ENCODE measurements at regions not wholly inside any gene's neighbourhood (a gene's known extent, or its start where the extent isn't known, plus 50 kb on each side); places are given as distances from the start of the nearest gene placed in this dataset.

DNA sequence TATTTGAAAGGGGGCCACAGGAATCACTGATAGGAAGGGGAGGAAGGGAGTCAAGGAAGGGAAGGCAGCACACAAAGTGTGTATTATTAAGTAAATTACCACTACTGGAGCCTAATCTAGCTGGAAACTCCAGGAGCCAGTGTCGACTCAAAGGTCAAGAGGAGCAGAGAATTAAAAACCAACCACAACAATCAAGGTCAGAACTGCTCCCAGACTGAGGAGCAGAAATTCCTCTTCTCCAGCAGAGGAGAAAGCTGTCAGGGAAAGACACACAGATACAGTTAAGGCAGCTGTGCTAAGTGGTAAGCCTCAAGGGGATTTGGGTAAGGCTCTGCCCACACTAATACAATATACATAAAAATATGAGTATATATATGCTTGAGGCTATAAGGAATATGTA is 87.5 kb upstream of the PTPN13 start:
- TF ChIP-seq, protein P1, sequence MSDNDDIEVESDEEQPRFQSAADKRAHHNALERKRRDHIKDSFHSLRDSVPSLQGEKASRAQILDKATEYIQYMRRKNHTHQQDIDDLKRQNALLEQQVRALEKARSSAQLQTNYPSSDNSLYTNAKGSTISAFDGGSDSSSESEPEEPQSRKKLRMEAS (IDR thresholded peaks at IDR 0.05; ENCODE audit: low read depth): no peak
- no peak for TF ChIP-seq RCOR1 (IDR thresholded peaks at IDR 0.05; ENCODE audit: low read length)
- TF ChIP-seq POLR2AphosphoS5 (IDR thresholded peaks at IDR 0.05; ENCODE audit: low read depth, low read length): no peak
- TF ChIP-seq, protein P2, sequence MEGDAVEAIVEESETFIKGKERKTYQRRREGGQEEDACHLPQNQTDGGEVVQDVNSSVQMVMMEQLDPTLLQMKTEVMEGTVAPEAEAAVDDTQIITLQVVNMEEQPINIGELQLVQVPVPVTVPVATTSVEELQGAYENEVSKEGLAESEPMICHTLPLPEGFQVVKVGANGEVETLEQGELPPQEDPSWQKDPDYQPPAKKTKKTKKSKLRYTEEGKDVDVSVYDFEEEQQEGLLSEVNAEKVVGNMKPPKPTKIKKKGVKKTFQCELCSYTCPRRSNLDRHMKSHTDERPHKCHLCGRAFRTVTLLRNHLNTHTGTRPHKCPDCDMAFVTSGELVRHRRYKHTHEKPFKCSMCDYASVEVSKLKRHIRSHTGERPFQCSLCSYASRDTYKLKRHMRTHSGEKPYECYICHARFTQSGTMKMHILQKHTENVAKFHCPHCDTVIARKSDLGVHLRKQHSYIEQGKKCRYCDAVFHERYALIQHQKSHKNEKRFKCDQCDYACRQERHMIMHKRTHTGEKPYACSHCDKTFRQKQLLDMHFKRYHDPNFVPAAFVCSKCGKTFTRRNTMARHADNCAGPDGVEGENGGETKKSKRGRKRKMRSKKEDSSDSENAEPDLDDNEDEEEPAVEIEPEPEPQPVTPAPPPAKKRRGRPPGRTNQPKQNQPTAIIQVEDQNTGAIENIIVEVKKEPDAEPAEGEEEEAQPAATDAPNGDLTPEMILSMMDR (IDR thresholded peaks at IDR 0.05): no peak
- TF ChIP-seq FOXM1 (IDR thresholded peaks at IDR 0.05; ENCODE audit: low read depth): no peak
- no peak for TF ChIP-seq RAD21 (IDR thresholded peaks at IDR 0.05; ENCODE audit: low read length)

Measured in SK-N-SH (cell line).